GM21717 (cell line): ENCODE measurements at regions not wholly inside any gene's neighbourhood (a gene's known extent, or its start where the extent isn't known, plus 50 kb on each side); places are given as distances from the start of the nearest gene placed in this dataset.

Experiments
- ATAC-seq: cut with Tn5 transposase; IDR thresholded peaks from one replicate; pipeline ENCODE4 v1.9.1; 2021; ENCODE audit warnings: mild to moderate bottlenecking, moderate library complexity; ENCODE audit not compliant: unreplicated experiment

DNA sequence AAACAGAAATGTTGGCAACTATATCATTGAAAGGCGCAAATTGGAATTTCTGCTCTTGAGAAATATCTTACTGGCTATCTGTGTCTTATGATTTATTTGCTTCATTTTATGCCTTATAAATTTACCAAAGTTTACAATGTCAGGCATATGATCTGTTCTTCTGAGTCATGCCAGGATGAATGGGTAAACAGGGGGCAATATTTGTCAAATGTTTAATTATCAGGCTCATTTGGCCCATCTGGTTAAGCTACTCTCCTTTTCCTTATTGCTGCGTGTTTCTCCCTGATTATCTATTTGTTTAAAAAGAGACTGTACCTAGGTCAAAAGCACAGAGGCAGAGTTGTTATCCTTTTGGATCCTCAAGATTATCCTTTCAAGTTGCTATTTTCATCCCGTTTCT lies 903.8 kb upstream of the PCDH10 start:
- ATAC-seq, result no peak

DNA sequence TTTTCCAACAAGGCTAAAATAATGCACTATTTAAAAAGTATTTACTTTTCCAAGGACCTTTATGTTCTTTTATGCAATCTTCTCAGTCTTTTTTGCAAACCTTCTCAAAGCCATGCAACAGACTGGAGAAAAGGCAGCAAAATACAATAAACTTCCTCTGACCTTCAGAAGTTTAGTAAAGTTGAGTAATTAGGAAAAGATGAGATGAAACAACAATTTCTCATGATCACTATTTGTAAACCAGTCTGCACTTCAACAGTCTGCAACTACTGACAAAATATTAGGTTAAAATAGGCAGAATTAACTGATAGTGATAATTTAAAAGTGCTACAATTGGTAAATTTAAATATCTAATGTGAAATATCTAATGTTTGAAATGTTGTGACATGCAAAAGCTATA lies 884.9 kb upstream of the PCDH10 start:
- ATAC-seq, result no peak

GRCh38 chr4:132266374-132266773 lies 882.7 kb upstream of the PCDH10 start:
- no peak for ATAC-seq

- ATAC-seq, result no peak
Observed at GRCh38 chr4:132267321-132267720, 881.8 kb upstream of the PCDH10 start.

GRCh38 chr4:132269303-132269990 lies 879.6 kb upstream of the PCDH10 start:
- ATAC-seq, result no peak

DNA sequence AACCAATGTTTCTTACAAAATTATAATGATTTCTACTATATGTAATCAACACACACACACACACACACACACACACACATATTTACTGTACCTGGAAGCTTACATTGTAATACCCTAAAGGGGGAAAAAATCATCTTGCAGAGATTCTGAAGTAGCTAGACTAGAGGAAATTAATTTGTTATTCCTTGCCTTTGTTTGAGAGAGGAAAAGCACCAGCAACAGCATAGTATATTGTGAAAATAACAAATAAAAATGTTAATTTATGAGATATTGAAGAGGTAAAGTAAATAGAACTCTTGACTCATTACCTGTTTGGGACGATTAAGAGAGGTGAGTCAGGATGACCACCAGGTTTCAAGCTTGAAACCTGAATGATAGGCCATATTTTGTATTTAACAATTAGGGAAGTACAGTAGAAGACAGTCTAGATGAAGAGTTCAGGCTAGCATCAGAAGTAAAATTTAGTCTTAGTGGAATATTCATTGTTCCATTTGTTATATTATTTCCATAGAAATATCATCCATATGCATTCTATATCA lies 873.4 kb upstream of the PCDH10 start:
- ATAC-seq, result no peak

DNA sequence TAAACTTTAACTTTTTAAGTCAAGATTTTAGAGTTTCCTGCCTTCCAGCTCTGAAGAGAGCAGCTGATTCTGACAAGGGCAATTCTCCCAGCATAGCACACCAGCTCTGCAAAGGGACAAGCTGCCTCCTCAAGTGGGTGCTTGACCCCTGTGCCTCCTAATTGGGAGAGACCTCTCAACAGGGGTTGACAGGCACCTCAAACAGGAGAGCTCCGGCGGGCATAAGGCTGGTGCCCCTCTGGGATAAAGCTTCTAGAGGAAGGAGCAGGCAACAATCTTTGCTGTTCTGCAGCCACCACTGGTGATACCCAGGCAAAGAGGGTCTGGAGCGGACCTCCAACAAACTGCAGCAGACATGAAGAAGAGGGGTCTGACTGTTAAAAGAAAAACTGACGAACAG lies 872.9 kb upstream of the PCDH10 start:
- ATAC-seq, result no peak

DNA sequence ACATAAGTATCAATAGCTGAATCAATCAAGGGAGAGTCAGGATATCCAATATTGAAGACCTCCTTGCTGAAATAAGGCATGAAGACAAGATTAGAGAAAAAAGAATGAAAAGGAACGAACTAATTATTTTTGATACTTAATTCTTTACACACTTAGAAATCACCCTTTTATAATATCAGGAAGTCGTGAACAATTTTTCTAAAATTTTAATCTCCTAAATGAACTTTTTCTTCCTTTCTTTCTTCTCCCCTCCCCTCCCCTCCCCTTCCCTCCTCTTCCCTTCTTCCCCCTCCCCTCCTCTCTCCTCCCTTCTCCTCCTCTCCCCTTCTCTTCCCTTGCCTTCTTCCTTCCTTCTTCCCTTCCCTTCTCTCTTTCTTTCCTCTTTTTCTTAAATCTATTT lies 872.1 kb upstream of the PCDH10 start:
- no peak for ATAC-seq

DNA sequence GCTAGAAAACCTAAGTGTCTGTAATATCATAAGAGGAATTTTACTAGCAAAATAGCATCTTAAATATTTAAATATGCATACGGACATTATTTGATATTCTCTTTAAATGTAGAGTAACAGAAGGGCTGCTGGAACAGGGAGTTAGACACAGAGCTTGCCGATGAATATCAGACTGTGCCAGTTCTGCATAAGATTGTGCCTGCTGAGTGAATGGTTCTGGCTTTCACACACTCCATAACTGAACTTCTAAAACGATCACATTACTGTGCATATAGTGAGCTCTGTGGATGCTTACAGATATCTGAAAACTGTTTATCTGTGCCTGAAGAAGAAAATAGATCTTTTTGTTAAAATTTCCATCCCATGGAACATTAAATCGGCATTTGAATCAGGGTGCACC lies 867.4 kb upstream of the PCDH10 start:
- ATAC-seq, result no peak

GRCh38 chr4:132284910-132285426 lies 864.1 kb upstream of the PCDH10 start:
- no peak for ATAC-seq

DNA sequence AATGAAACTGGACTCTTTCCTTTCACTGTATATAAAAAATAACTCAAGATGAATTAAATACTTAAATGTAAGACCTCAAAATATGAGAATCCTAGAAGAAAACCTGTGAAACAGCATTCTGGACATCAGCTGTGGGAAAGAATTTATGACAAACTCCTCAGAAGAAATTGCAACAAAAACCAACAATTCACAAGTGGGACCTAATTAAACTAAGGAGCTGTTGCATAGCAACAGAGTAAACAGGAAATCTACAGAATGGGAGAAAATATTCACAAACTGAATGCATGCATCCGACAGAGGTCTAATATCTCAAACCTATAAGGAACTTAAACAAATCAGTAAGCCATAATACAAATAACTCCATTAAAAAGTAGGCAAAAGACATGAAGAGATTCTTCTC lies 851.7 kb upstream of the PCDH10 start:
- ATAC-seq, result no peak

DNA sequence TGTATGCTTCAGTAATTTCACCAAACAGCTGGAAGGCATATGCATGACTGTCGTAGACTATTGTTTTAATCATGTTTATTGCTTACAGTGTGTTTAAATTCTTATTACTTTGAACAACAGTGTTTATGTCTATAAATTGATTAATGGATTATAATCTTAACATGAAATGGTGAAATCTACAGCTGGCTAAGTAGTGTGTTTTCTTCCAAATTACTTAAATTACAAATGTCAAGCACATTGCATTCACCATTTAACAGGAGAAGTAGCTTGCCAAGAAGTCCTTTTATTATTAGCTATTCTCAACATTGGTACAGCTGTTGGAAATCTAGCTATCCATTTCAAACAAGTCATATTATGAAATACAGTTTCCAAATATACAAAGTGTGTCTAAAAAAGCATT lies 849.3 kb upstream of the PCDH10 start:
- ATAC-seq, result no peak

GRCh38 chr4:132312521-132312920 lies 836.6 kb upstream of the PCDH10 start:
- no peak for ATAC-seq

GRCh38 chr4:132313852-132314251 lies 835.2 kb upstream of the PCDH10 start:
- no peak for ATAC-seq

GRCh38 chr4:132316738-132317137 lies 832.4 kb upstream of the PCDH10 start:
- ATAC-seq, result no peak

- no peak for ATAC-seq
Observed at GRCh38 chr4:132317923-132318322, 831.2 kb upstream of the PCDH10 start.

DNA sequence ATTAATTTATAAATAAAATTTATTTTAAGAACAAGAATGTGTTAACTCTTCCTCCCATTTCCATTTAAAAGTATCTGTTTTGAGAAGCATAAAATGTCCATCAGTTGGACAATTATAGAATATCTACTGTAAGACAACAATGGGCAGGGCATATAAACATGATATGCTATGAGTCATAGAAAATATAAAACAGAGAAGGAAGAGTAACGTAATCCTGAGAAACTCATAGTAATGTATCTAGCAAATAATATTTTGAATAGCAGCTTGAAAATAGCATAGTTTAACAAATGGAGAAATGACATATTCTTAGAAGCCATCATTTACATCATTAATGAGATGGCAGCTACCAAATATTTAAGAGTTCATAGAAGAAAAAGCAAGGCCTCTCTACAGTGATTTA lies 820.3 kb upstream of the PCDH10 start:
- no peak for ATAC-seq

GRCh38 chr4:132330994-132331393 lies 818.1 kb upstream of the PCDH10 start:
- ATAC-seq, result no peak

DNA sequence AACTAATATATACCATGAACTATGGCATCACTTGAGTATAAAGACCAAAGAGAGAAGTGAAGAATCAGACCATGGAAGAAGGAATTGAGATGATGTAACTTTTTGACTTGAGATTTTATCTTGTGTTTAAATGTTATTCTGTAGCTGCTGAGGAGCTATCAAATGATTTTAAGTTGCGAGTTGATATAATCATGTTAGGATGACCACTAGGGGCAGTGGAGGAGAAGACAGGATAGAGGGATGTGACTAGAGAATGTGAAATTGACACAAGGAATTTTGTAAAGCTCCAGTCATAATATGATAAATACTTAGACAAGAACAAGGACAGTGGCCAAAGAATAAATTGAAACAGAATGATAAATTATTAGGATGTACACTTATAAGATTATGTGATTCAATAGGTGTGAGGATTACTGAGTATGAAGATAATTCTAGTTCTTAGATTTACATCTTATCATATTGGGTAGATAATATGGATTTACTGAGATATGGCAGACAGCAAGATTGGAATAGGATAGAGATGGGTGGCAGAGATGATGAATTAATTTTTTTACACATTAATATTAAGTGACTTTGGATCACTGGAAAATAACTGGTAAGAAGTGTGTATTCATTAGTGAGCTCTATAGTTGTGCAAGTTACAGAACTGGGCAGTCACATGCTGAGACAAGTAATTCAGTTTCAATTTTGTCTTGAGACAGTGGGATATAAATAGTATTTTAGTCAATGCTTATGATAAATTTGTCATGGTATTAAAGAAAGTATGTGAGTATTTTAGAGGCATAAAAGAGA lies 816.0 kb upstream of the PCDH10 start:
- no peak for ATAC-seq

DNA sequence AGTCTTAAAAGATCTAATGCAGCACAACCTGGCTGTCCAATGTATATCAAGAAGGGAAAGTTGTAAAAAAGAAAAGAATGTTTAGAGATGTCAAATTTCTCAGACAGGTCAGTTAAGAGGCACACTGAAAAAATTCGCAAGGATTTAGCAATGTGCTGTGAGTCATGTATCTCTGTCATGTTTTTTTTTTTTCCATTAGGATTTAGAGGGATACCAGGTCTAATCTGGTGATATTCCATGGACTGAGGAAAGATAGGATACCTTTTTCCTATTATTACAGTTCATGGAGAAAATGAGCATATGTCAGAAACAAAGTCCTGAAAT lies 815.4 kb upstream of the PCDH10 start:
- ATAC-seq, result no peak

DNA sequence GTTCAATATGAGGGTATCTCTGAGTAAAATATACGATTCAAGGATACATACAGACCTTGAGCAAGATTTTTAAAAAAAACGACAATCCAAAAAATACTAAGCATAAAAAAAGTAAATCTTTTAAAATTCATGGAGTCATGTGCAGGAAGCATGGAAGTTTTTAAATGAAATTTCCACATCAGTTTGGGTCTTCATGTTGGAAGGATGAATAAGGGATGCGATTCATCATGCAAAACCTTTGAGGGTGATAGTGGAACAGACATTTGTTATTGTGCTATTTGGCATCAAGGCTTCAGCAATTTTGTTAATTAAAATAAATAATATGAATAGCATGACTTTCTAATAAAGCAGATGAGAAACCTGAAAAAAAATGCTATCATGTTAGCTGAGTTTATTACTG lies 815.0 kb upstream of the PCDH10 start:
- ATAC-seq, result no peak
